H1 (cell line): ENCODE measurements at regions not wholly inside any gene's neighbourhood (a gene's known extent, or its start where the extent isn't known, plus 50 kb on each side); places are given as distances from the start of the nearest gene placed in this dataset.

ENCODE experiments used
- CTCF ChIP-seq, 3 experiments: IDR thresholded peaks; 1 replicate in 2 of 3; 2 replicates in 1 of 3; pipeline versions ENCODE4 v1.5.1 to v1.6.1; 2011; ENCODE audit warnings: low read length in 3 of 3, mild to moderate bottlenecking in 3 of 3, inconsistent platforms in 2 of 3, low read depth in 1 of 3, moderate library complexity in 1 of 3; ENCODE audit not compliant: insufficient read depth in 1 of 3; ENCODE audit errors: control extremely low read depth in 1 of 3
- KDM5A ChIP-seq: fragments of 200-600 bp; IDR thresholded peaks from 2 replicates; pipeline ENCODE4 v1.7.1; 2012; ENCODE audit warnings: mild to moderate bottlenecking, low read length, inconsistent platforms, mixed read lengths
- POLR2A ChIP-seq, 2 experiments: IDR thresholded peaks; 1 replicate in 1 of 2; 2 replicates in 1 of 2; pipeline ENCODE4 v1.6.1; 2011; ENCODE audit warnings: low read depth in 2 of 2, low read length in 2 of 2, mild to moderate bottlenecking in 2 of 2; ENCODE audit errors: control extremely low read depth in 1 of 2

GRCh38 chr6:6893701-6894100 lies 214.1 kb upstream of the RREB1 start (continued):
- no peak for TF ChIP-seq CTCF (IDR thresholded peaks at IDR 0.05; ENCODE audit: control extremely low read depth in 1 of 3, insufficient read depth in 1 of 3, low read depth in 1 of 3, low read length in 3 of 3)
- TF ChIP-seq KDM5A: no peak
- no peak for TF ChIP-seq POLR2A (IDR thresholded peaks at IDR 0.05; ENCODE audit: control extremely low read depth in 1 of 2, low read depth in 2 of 2, low read length in 2 of 2)
- TF ChIP-seq, all 59 proteins: peak for 0
